BE2C (cell line): ENCODE measurements at regions not wholly inside any gene's neighbourhood (a gene's known extent, or its start where the extent isn't known, plus 50 kb on each side); places are given as distances from the start of the nearest gene placed in this dataset.
"Not testable (repeated sequence)": the region's sequence is repeated elsewhere in the genome, so short reads cannot be mapped to it uniquely, and the experiment has no call there.

Experiments used
- DNase-seq: peaks from one replicate; pipeline ENCODE4 v3.0.0-alpha.2; 2020
- H3K27me3 ChIP-seq: fragments of 250-450 bp; sonication (Bioruptor Pico); 2 replicates; pipeline ENCODE4 v1.5.1; 2020; ENCODE audit warnings: mild to moderate bottlenecking
- H3K36me3 ChIP-seq: fragments of 250-450 bp; sonication (Bioruptor Pico); 2 replicates; pipeline ENCODE4 v1.5.1; 2020; ENCODE audit warnings: mild to moderate bottlenecking
- H3K4me1 ChIP-seq: fragments of 250-450 bp; sonication (Bioruptor Pico); 2 replicates; pipeline ENCODE4 v1.5.1; 2020
- H3K4me3 ChIP-seq: 2 replicates; pipeline ENCODE4 v1.5.1; 2011; ENCODE audit warnings: low read depth, low read length
- H3K9me3 ChIP-seq: fragments of 250-450 bp; sonication (Bioruptor Pico); 2 replicates; pipeline ENCODE4 v1.5.1; 2020
- CTCF ChIP-seq: IDR thresholded peaks from 2 replicates; pipeline ENCODE4 v1.5.1; 2012; ENCODE audit warnings: mild to moderate bottlenecking, low read depth, low read length

- no peak overlapping the region for H3K4me3 ChIP-seq
- no peak for TF ChIP-seq CTCF
- no peaks in the 10 kb centered on the region for H3K36me3 ChIP-seq
- peaks cover 7% of the 10 kb centered on the region for H3K9me3 ChIP-seq
- no peak for DNase-seq
- no peaks in the 10 kb centered on the region for H3K27me3 ChIP-seq
- no peaks in the 10 kb centered on the region for H3K4me1 ChIP-seq
These were observed 1204.7 kb downstream of the BRD1 start for GRCh38 chr22:48622891-48623545.

- DNase-seq, result no peak
- Histone ChIP-seq H3K4me1 (no peaks in the 10 kb centered on the region), H3K27me3 (no peaks in the 10 kb centered on the region), H3K9me3 (peaks cover 7% of the 10 kb centered on the region), H3K36me3 (no peaks in the 10 kb centered on the region), H3K4me3 (no peak overlapping the region)
- TF ChIP-seq CTCF, result no peak
These were observed 1206.6 kb downstream of the BRD1 start for GRCh38 chr22:48621085-48621484.

GRCh38 chr22:48620460-48620859, 1207.2 kb downstream of the BRD1 start:
- not testable (repeated sequence) for DNase-seq, H3K27me3 ChIP-seq, H3K36me3 ChIP-seq, H3K9me3 ChIP-seq, H3K4me1 ChIP-seq, H3K4me3 ChIP-seq

GRCh38 chr22:48619721-48620120, 1208.0 kb downstream of the BRD1 start:
- no peak overlapping the region for H3K4me3 ChIP-seq
- H3K9me3 ChIP-seq, result peaks cover 7% of the 10 kb centered on the region
- H3K36me3 ChIP-seq, result no peaks in the 10 kb centered on the region
- DNase-seq, result no peak
- H3K4me1 ChIP-seq, result no peaks in the 10 kb centered on the region
- H3K27me3 ChIP-seq, result no peaks in the 10 kb centered on the region
- TF ChIP-seq CTCF, result no peak

- Histone ChIP-seq H3K27me3 (no peaks in the 10 kb centered on the region), H3K9me3 (peaks cover 7% of the 10 kb centered on the region), H3K4me1 (no peaks in the 10 kb centered on the region), H3K4me3 (no peak overlapping the region), H3K36me3 (no peaks in the 10 kb centered on the region)
- no peak for TF ChIP-seq CTCF
- DNase-seq, result no peak
These were observed 1209.3 kb downstream of the BRD1 start for GRCh38 chr22:48618326-48618725.

GRCh38 chr22:48616656-48617055, 1211.0 kb downstream of the BRD1 start:
- no peaks in the 10 kb centered on the region for H3K27me3 ChIP-seq
- H3K9me3 ChIP-seq, result peaks cover 5% of the 10 kb centered on the region
- H3K4me1 ChIP-seq, result no peaks in the 10 kb centered on the region
- no peak for DNase-seq
- H3K4me3 ChIP-seq, result no peak overlapping the region
- no peaks in the 10 kb centered on the region for H3K36me3 ChIP-seq
- TF ChIP-seq CTCF, result no peak
